ENCODE measurements at regions not wholly inside any gene's neighbourhood (a gene's known extent, or its start where the extent isn't known, plus 50 kb on each side); places are given as distances from the start of the nearest gene placed in this dataset.

DNA sequence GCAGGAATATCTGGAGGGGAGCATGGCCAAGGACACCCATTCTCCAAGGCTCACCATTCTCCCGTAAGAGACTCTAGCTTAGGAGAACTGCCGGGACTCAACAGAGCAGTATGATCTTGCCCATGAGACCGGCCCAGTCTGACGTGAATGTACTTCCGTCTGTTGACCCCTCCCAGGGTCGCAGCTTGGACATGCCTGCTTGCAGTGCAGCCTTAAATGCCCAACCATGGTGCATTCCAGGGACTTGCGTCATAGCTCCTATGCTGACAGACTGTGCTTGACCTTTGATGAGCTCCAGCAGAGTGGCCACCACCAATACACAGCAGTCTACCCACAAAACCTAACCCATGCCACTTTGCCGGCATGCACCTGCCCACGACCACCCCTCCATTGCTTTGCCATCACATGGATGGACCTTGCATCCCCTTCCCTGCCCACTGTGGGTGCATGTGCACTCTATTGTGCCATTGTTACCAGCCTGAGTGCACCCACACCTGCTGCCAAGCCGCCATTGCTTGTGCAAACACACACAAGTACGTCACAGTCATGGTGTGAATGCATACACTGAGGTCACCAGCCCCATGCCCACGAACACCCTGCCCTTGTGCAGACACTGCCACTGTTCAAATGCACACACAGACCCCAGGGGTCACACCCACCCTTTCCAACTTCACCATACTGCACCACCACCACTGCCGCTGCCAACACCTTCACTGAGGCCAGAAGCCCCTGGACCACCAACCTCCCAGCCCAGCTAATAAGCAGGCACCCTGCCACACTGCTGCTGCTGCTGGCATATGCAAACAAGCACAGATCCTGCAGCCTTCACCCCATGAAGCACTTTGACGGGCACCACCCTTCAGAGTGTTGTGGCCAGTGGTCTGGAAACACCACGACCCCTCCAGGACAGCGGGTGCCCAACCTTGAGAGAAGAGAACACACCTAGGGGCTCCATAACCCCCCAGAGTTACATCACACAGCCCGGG is 1141.3 kb downstream of the BRINP3 start:
- intact Hi-C loops (cut with micrococcal nuclease; ENCODE audit: unreplicated experiment) = no loop called here
- ChIA-PET POLR2A (ENCODE audit: unreplicated experiment) (no interaction called here), CTCF (no interaction called here)
- Histone ChIP-seq H3K36me3 (ENCODE audit: low read depth) (no peaks in the 10 kb centered on the region), H3K79me2 (ENCODE audit: low read depth) (no peaks in the 10 kb centered on the region), H3K4me3 (no peak overlapping the region), H2AFZ (peak overlapping the region; percentile 52; the same call in 1 of the 2 replicates), H3K27ac (no peak overlapping the region), H3K27me3 (ENCODE audit: insufficient read depth, low read depth) (no peaks in the 10 kb centered on the region), H3F3A (ENCODE audit: insufficient read depth, low read depth) (no peaks in the 10 kb centered on the region), H4K20me1 (ENCODE audit: insufficient read depth) (no peaks in the 10 kb centered on the region), H3K4me2 (no peak overlapping the region), H3K9me2 (ENCODE audit: insufficient read depth) (peaks cover 3% of the 10 kb centered on the region; the same call in 1 of the 2 replicates), H3K9me3 (ENCODE audit: insufficient read depth, low read depth) (no peaks in the 10 kb centered on the region; the same call in 1 of the 2 replicates), H3K4me1 (replicated peaks; ENCODE audit: insufficient read depth) (no peaks in the 10 kb centered on the region)
- BruUV-seq (replicated peaks) = no TSS peak
- TF ChIP-seq EZH2 (IDR thresholded peaks at IDR 0.05; ENCODE audit: low read depth) = no peak
- TF ChIP-seq CTCF (conservative IDR thresholded peaks at IDR 0.05) = no peak
- DNase-seq = no peak

- H4K20me1 ChIP-seq (ENCODE audit: insufficient read depth) = no peaks in the 10 kb centered on the region
- no peaks in the 10 kb centered on the region for H3K79me2 ChIP-seq (ENCODE audit: low read depth)
- H3K4me3 ChIP-seq = no peak overlapping the region
- no peak overlapping the region for H2AFZ ChIP-seq
- no peaks in the 10 kb centered on the region for H3K36me3 ChIP-seq (ENCODE audit: low read depth)
- no peaks in the 10 kb centered on the region for H3K4me1 ChIP-seq (replicated peaks; ENCODE audit: insufficient read depth)
- CTCF ChIA-PET = no interaction called here
- no peaks in the 10 kb centered on the region for H3K9me2 ChIP-seq (ENCODE audit: insufficient read depth)
- DNase-seq = no peak
- no peak overlapping the region for H3K4me2 ChIP-seq
- BruUV-seq (replicated peaks) = no TSS peak
- H3K9me3 ChIP-seq (ENCODE audit: insufficient read depth, low read depth) = no peaks in the 10 kb centered on the region
- H3K27ac ChIP-seq = no peak overlapping the region
- intact Hi-C loops (cut with micrococcal nuclease; ENCODE audit: unreplicated experiment) = no loop called here
- TF ChIP-seq EZH2 (IDR thresholded peaks at IDR 0.05; ENCODE audit: low read depth) (no peak), CTCF (conservative IDR thresholded peaks at IDR 0.05) (no peak)
- no peaks in the 10 kb centered on the region for H3F3A ChIP-seq (ENCODE audit: insufficient read depth, low read depth)
- no peaks in the 10 kb centered on the region for H3K27me3 ChIP-seq (ENCODE audit: insufficient read depth, low read depth)
- POLR2A ChIA-PET (ENCODE audit: unreplicated experiment) = no interaction called here
Measured at GRCh38 chr1:189349607-189350006, 1128.1 kb downstream of the BRINP3 start.

DNA sequence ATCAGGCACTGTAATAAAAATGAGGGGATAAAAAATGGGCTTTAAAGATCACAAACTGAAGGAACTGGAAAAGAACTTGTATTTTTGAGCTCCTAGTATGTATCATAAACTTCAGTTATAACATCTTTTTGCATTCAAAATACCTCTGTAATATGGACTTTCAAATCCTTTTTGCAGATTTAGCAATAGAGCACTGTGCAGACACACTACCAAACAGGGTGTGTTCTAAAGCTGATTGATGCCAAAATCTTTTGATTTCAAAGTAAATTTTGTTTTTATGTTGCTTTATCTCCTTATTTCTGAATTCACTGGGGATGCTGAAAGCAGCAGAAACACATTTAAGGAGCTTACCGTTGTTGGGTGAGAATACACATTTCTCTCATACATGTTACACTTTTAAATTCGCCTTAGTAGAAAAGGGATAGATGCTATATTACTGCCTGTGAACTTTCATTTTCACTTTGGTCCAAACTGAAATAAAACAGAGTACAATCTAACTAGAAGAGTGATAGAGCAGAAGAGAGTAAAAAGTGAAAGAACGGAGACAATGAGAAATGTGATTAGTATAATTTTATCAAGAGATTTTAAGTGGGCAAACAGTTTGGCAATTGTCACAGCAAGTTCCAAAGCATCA is 1126.6 kb downstream of the BRINP3 start:
- peak overlapping the region; percentile 52 for H2AFZ ChIP-seq
- H4K20me1 ChIP-seq (ENCODE audit: insufficient read depth) = no peaks in the 10 kb centered on the region
- TF ChIP-seq EZH2 (IDR thresholded peaks at IDR 0.05; ENCODE audit: low read depth) (no peak), CTCF (conservative IDR thresholded peaks at IDR 0.05) (no peak)
- no peaks in the 10 kb centered on the region for H3K79me2 ChIP-seq (ENCODE audit: low read depth)
- H3K4me3 ChIP-seq = no peak overlapping the region; the same call in 1 of the 2 replicates
- POLR2A ChIA-PET (ENCODE audit: unreplicated experiment) = no interaction called here
- no peaks in the 10 kb centered on the region for H3K4me1 ChIP-seq (replicated peaks; ENCODE audit: insufficient read depth)
- no peaks in the 10 kb centered on the region for H3K9me3 ChIP-seq (ENCODE audit: insufficient read depth, low read depth)
- no TSS peak for BruUV-seq (replicated peaks)
- no peak overlapping the region for H3K27ac ChIP-seq
- no peaks in the 10 kb centered on the region for H3K36me3 ChIP-seq (ENCODE audit: low read depth)
- peak overlapping the region; percentile 13; the same call in 1 of the 2 replicates for H3K4me2 ChIP-seq
- no peaks in the 10 kb centered on the region for H3K27me3 ChIP-seq (ENCODE audit: insufficient read depth, low read depth)
- DNase-seq = no peak
- no peaks in the 10 kb centered on the region for H3F3A ChIP-seq (ENCODE audit: insufficient read depth, low read depth)
- CTCF ChIA-PET = no interaction called here
- intact Hi-C loops (cut with micrococcal nuclease; ENCODE audit: unreplicated experiment) = no loop called here
- no peaks in the 10 kb centered on the region for H3K9me2 ChIP-seq (ENCODE audit: insufficient read depth)

Data from PC-9 (cell line).